C4-2B (cell line): ENCODE measurements at regions not wholly inside any gene's neighbourhood (a gene's known extent, or its start where the extent isn't known, plus 50 kb on each side); places are given as distances from the start of the nearest gene placed in this dataset.

Experiments
- CTCF ChIP-seq: fragments of 450-650 bp; conservative IDR thresholded peaks from 2 replicates; pipeline ENCODE4 v1.5.1; 2017; ENCODE audit warnings: mild to moderate bottlenecking
- ZFX ChIP-seq: fragments of 450-650 bp; IDR thresholded peaks from 2 replicates; pipeline ENCODE4 v1.6.1; 2017

- TF ChIP-seq CTCF, result no peak
- TF ChIP-seq ZFX, result no peak
These were observed 240.2 kb downstream of the MN1 start for GRCh38 chr22:27561286-27561904.
